Glomerular endothelial cell (primary cell): ENCODE measurements at regions not wholly inside any gene's neighbourhood (a gene's known extent, or its start where the extent isn't known, plus 50 kb on each side); places are given as distances from the start of the nearest gene placed in this dataset.
"Not testable (repeated sequence)": the region's sequence is repeated elsewhere in the genome, so short reads cannot be mapped to it uniquely, and the experiment has no call there.

ENCODE experiments used
- DNase-seq: peaks from one replicate; pipeline ENCODE4 v3.0.0-alpha.2; 2011; ENCODE audit warnings: low read depth, low spot score; ENCODE audit errors: extremely low read depth

- no peak for DNase-seq
Measured at GRCh38 chr12:115303723-115304309, 619.8 kb upstream of the TBX3 start.

GRCh38 chr12:115297445-115297844 is 613.5 kb upstream of the TBX3 start:
- DNase-seq: no peak

- DNase-seq: no peak
Measured at GRCh38 chr12:115296613-115297198, 612.7 kb upstream of the TBX3 start.

- no peak for DNase-seq
Measured at GRCh38 chr12:115295886-115296285, 611.9 kb upstream of the TBX3 start.

GRCh38 chr12:115294453-115295133 is 610.6 kb upstream of the TBX3 start:
- no peak for DNase-seq

GRCh38 chr12:115285429-115285828 is 601.5 kb upstream of the TBX3 start:
- DNase-seq: not testable (repeated sequence)

GRCh38 chr12:115273456-115273855 is 589.5 kb upstream of the TBX3 start:
- no peak for DNase-seq

GRCh38 chr12:115268451-115268850 is 584.5 kb upstream of the TBX3 start:
- DNase-seq: no peak

GRCh38 chr12:115267891-115268290 is 583.9 kb upstream of the TBX3 start:
- no peak for DNase-seq

GRCh38 chr12:115267464-115267863 is 583.5 kb upstream of the TBX3 start:
- DNase-seq: no peak

GRCh38 chr12:115264605-115265004 is 580.6 kb upstream of the TBX3 start:
- DNase-seq: no peak

GRCh38 chr12:115261691-115262398 is 577.9 kb upstream of the TBX3 start:
- no peak for DNase-seq

GRCh38 chr12:115260762-115261675 is 577.0 kb upstream of the TBX3 start:
- DNase-seq: no peak

GRCh38 chr12:115259968-115260747 is 576.2 kb upstream of the TBX3 start:
- no peak for DNase-seq

- DNase-seq: no peak
Measured at GRCh38 chr12:115257791-115258190, 573.8 kb upstream of the TBX3 start.

GRCh38 chr12:115255962-115256361 is 572.0 kb upstream of the TBX3 start:
- no peak for DNase-seq

- DNase-seq: no peak
Measured at GRCh38 chr12:115255257-115255656, 571.3 kb upstream of the TBX3 start.

GRCh38 chr12:115253049-115253448 is 569.1 kb upstream of the TBX3 start:
- no peak for DNase-seq

- DNase-seq: no peak
Measured at GRCh38 chr12:115251727-115252126, 567.8 kb upstream of the TBX3 start.
